Choroid plexus epithelial cell (primary cell): ENCODE measurements at regions not wholly inside any gene's neighbourhood (a gene's known extent, or its start where the extent isn't known, plus 50 kb on each side); places are given as distances from the start of the nearest gene placed in this dataset.

ENCODE experiments used
- DNase-seq: peaks from one replicate; pipeline ENCODE4 v3.0.0-alpha.2; 2010; ENCODE audit warnings: low read depth
- H3K4me3 ChIP-seq: 2 replicates; pipeline ENCODE4 v1.5.1; 2011; ENCODE audit warnings: low read depth, mild to moderate bottlenecking, control low read depth, low read length, moderate library complexity
- CTCF ChIP-seq: conservative IDR thresholded peaks from 2 replicates; pipeline ENCODE4 v1.5.1; 2011; ENCODE audit warnings: low read depth, mild to moderate bottlenecking, control low read depth, inconsistent platforms, low read length, moderate library complexity

GRCh38 chr3:31075471-31075870, 181.0 kb upstream of the GADL1 start:
- TF ChIP-seq CTCF: no peak
- no peak overlapping the region for H3K4me3 ChIP-seq

DNA sequence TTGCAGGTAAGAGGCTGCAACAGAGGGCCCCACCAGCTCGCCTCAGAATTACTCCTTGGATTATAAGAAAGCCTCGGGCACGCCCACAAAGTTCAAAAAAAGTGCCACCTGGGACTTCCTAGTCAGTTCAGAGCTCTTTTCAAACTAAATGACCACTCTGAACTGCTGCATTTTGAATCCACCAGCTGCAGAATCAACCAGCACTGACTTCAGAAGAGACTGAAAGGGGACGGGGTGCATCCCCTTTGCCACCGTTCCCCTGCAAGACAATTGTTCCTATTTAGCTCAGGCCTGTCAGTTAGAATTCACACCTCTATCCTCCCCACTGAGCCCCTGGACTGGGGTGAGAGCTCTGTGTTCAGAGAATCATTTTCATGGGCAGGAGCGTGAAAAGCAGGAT, 181.4 kb upstream of the GADL1 start:
- H3K4me3 ChIP-seq: no peak overlapping the region
- TF ChIP-seq CTCF: no peak
- DNase-seq: no peak

More at GRCh38 chr3:31075471-31075870, 181.0 kb upstream of the GADL1 start:
- no peak for DNase-seq

DNA sequence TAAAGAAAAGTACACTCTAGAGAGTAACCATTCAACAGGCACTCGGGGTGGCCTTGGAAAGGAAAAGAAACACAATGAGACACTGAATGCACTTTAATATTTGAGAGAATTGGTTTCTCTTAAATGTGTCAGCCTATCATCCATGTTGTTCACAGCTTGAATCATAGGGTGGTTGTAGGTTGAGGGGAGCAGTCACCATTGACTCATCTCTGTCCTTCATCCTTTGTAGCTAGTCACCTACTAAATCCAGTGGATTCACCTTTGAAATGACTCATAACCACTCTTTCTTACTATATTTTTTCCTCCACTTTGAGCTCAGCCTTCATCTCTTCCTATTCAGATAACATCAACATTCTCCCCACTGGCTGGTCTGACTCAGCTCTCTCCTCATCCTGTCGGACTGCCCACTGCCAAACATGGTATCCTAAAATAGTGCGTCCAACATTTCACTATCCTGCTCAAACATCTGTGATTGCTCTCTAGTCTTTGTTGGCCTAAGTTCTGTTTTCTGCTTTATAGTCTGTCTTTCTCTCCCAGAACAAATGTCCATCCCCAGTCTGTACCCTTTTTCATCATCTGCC, 182.7 kb upstream of the GADL1 start:
- no peak overlapping the region for H3K4me3 ChIP-seq
- peak; percentile 75 for DNase-seq
- no peak for TF ChIP-seq CTCF

GRCh38 chr3:31077826-31078225, 183.4 kb upstream of the GADL1 start:
- H3K4me3 ChIP-seq: no peak overlapping the region
- DNase-seq: no peak
- no peak for TF ChIP-seq CTCF

- DNase-seq: peak; percentile 22
- no peak for TF ChIP-seq CTCF
- no peak overlapping the region for H3K4me3 ChIP-seq
Observed at GRCh38 chr3:31079689-31080088, 185.2 kb upstream of the GADL1 start.

GRCh38 chr3:31081018-31081662, 186.7 kb upstream of the GADL1 start:
- no peak for TF ChIP-seq CTCF
- no peak for DNase-seq
- no peak overlapping the region for H3K4me3 ChIP-seq

GRCh38 chr3:31086148-31086547, 191.7 kb upstream of the GADL1 start:
- no peak for TF ChIP-seq CTCF
- no peak for DNase-seq
- no peak overlapping the region for H3K4me3 ChIP-seq
